Mesodermal cell (in vitro differentiated cells): ENCODE measurements at regions not wholly inside any gene's neighbourhood (a gene's known extent, or its start where the extent isn't known, plus 50 kb on each side); places are given as distances from the start of the nearest gene placed in this dataset.
"Not testable (repeated sequence)": the region's sequence is repeated elsewhere in the genome, so short reads cannot be mapped to it uniquely, and the experiment has no call there.

Source experiments
- H3K27ac ChIP-seq: 2 replicates; pipeline ENCODE4 v1.7.0; 2013; ENCODE audit warnings: mild to moderate bottlenecking, low read depth, low read length, moderate library complexity; ENCODE audit not compliant: severe bottlenecking
- H3K36me3 ChIP-seq: 2 replicates; pipeline ENCODE4 v1.7.1; 2013; ENCODE audit warnings: mild to moderate bottlenecking, low read length, moderate library complexity; ENCODE audit not compliant: control insufficient read depth, insufficient read depth
- H3K4me1 ChIP-seq: one replicate; pipeline ENCODE4 v1.7.1; 2013; ENCODE audit warnings: mild to moderate bottlenecking, low read length; ENCODE audit not compliant: insufficient read depth, control insufficient read depth, poor library complexity, severe bottlenecking
- H3K4me3 ChIP-seq: 2 replicates; pipeline ENCODE4 v1.7.0; 2013; ENCODE audit warnings: low read length, control low read depth, mild to moderate bottlenecking; ENCODE audit not compliant: insufficient read depth, poor library complexity, severe bottlenecking; ENCODE audit errors: extremely low read depth
- H3K9me3 ChIP-seq: 2 replicates; pipeline ENCODE4 v1.7.1; 2013; ENCODE audit warnings: mild to moderate bottlenecking, low read length, moderate library complexity; ENCODE audit not compliant: control insufficient read depth
- WGBS, 2 experiments: methylation state at CpG; one replicate each; pipeline ENCODE4 v1.1.5; 2013; ENCODE audit warnings: missing lambda C conversion rate in 2 of 2; ENCODE audit not compliant: insufficient coverage in 2 of 2; 5-methylcytosine and 5-hydroxymethylcytosine counted together

GRCh38 chr18:44568986-44569385 lies 111.7 kb upstream of the SETBP1 start:
- WGBS, 2 experiments: no CpG with 5 or more reads among the region's 1 CpG
- no peak overlapping the region for H3K4me3 ChIP-seq
- H3K9me3 ChIP-seq: no peaks in the 10 kb centered on the region
- H3K27ac ChIP-seq: no peak overlapping the region
- H3K4me1 ChIP-seq: peaks cover 7% of the 10 kb centered on the region
- H3K36me3 ChIP-seq: no peaks in the 10 kb centered on the region

DNA sequence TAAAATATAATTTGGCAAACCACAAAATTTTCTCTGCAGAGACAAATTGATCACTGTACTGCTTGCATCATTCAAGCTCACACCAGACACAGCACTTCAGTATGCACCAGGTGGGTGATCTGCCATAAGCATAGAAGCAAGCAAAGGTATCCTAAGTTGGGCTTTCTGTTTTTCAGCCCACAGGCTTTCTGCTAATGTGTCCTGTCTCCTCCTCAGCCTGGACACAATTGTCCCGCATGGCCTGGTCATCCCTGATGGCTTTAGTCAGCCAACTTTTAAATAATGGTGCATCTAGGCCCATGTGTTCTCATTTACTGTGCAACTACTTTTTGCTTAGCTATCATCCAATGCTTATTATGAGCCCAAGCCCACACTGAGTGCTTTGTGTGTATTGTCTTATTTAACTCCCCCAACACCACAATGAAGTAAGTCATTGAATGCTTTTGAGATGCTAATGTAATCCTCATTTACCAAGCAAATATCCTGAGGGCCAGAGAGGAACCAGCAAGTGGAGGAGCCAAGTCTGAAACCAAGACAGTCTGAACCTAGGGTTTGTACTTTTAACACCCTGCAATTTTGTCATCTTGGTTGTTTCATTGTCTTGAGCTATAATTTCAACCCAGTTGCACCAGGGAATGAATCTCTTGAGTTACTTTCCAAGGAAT lies 111.2 kb upstream of the SETBP1 start:
- no peak overlapping the region for H3K27ac ChIP-seq
- 100% methylated on average over 1 of the region's 1 CpG for WGBS, 2 experiments
- peaks cover 7% of the 10 kb centered on the region for H3K4me1 ChIP-seq
- no peak overlapping the region for H3K4me3 ChIP-seq
- no peaks in the 10 kb centered on the region for H3K9me3 ChIP-seq
- no peaks in the 10 kb centered on the region for H3K36me3 ChIP-seq

- no peaks in the 10 kb centered on the region for H3K36me3 ChIP-seq
- no peak overlapping the region for H3K27ac ChIP-seq
- 92 to 100% methylated on average over 4 to 6 of the region's 9 CpGs for WGBS, 2 experiments
- no peak overlapping the region for H3K4me3 ChIP-seq
- peaks cover 6% of the 10 kb centered on the region for H3K4me1 ChIP-seq
- H3K9me3 ChIP-seq: no peaks in the 10 kb centered on the region
Measured at GRCh38 chr18:44579028-44579702, 101.5 kb upstream of the SETBP1 start.

DNA sequence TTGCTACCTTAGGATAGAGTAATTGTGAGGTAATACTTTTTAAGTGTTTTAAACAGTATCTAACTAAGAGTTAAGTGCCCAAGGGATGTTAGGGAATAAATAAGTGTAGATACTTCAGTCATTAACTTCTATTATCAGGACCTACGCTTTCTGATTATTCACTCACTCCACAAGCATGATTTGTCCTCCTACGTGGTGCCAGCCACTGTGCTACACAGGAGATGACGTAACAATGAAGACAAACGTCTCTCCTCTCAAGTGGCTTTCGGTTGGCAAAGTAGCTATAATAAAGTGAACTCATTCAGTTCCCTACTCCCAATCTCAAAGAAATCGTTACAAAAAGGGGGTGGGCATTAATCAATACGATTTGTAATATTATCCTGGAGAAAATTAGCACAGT lies 100.9 kb upstream of the SETBP1 start:
- no peak overlapping the region for H3K27ac ChIP-seq
- WGBS, 2 experiments: 100% methylated on average over 2 of the region's 7 CpGs; no CpG with 5 or more reads in 1 of the 2 experiments
- H3K36me3 ChIP-seq: no peaks in the 10 kb centered on the region
- no peak overlapping the region for H3K4me3 ChIP-seq
- no peaks in the 10 kb centered on the region for H3K9me3 ChIP-seq
- peaks cover 6% of the 10 kb centered on the region for H3K4me1 ChIP-seq

- H3K9me3 ChIP-seq: no peaks in the 10 kb centered on the region
- H3K27ac ChIP-seq: no peak overlapping the region
- H3K4me1 ChIP-seq: peaks cover 6% of the 10 kb centered on the region
- WGBS, 2 experiments: no CpG with 5 or more reads among the region's 2 CpGs
- no peaks in the 10 kb centered on the region for H3K36me3 ChIP-seq
- H3K4me3 ChIP-seq: no peak overlapping the region
Measured at GRCh38 chr18:44580159-44580558, 100.5 kb upstream of the SETBP1 start.

DNA sequence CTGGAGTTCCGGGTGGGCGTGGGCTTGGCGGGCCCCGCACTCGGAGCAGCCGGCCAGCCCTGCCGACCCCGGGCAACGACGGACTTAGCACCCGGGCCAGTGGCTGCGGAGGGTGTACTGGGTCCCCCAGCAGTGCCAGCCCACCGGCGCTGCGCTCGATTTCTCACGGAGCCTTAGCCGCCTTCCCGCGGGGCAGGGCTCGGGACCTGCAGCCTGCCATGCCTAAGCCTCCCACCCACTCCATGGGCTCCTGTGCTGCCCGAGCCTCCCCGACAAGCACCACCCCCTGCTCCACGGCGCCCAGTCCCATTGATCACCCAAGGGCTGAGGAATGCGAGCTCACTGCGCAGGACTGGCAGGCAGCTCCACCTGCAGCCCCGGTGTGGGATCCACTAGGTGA lies 99.9 kb upstream of the SETBP1 start:
- WGBS, 2 experiments: 89 to 96% methylated on average over 17 to 21 of the region's 28 CpGs

DNA sequence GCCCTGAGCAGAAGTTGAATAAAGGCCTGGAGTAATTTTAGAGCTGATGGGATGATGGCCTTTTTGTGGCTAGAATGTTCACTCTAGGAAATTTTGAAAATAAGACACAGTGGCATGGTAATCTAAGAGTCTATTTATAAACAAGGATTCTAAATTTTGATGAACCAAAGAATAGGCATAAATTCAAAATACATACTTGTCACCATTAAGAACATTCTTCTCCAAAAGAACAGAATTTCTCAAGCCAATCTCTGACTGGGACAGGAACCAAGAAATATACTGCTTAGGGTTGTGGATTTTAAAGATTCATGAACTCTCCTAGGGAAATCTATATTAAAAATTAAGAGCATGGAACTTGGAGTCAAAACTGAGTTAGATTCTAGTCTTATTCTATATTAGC lies 98.2 kb upstream of the SETBP1 start:
- Histone ChIP-seq H3K4me1 (no peaks in the 10 kb centered on the region), H3K9me3 (no peaks in the 10 kb centered on the region), H3K4me3 (no peak overlapping the region), H3K27ac (no peak overlapping the region), H3K36me3 (no peaks in the 10 kb centered on the region)

More for the DNA sequence above, 99.9 kb upstream of the SETBP1 start:
- not testable (repeated sequence) for H3K4me3 ChIP-seq, H3K9me3 ChIP-seq, H3K36me3 ChIP-seq, H3K4me1 ChIP-seq, H3K27ac ChIP-seq

DNA sequence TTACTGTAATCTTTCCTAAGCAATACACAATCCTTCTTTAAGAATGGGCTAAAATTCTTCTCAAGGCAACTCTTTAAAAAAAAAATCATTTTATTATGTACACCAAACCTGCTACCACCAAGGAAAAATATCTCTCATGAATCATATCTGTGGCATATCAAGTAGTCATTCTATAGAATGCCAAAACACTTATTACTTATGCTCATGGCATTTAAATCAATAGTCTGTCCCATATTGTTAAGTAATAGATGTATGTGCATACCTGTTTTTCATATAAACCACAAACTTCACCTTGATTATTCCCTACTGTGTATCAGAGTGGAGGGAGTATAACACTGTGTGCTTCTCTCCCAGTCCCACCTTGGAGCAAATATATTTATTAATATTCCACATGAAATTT lies 95.8 kb upstream of the SETBP1 start:
- no peaks in the 10 kb centered on the region for H3K9me3 ChIP-seq
- no peaks in the 10 kb centered on the region for H3K36me3 ChIP-seq
- no peak overlapping the region for H3K4me3 ChIP-seq
- peaks cover 5% of the 10 kb centered on the region for H3K4me1 ChIP-seq
- H3K27ac ChIP-seq: no peak overlapping the region

DNA sequence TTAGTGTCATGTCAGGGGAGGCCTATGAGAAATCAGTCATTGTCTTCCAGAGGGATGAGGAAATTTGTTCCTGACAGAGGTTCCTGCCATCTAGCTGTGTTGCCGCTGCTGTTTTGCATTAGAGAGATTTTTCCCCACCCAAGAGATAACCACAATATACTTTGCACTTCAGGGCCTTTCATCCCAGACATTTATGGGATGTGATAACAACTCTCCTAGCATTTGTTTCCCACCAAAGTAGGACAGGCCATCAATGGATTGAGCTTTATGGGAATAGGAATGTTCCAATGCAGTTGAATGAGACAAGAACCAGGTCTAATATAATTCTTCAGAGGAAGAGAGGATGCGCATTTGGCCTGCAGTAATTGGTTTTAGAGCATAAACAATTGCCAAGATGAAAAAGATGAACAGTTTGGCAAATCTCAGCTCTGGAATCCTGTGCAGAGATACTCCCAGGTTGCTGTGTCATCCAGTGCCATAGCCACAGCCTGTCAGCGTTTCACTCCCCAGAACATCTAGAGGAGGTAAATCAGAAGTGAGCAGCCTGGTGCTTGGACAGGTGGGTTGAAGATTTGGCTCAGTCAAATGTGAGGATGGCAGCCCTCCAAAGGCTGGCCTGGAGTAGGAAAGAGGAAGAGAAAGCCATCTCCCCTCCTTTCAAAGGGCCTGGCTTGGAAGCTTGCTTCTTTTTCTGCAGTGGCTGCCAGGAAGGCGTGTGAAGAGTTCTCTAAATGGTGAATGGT lies 93.7 kb upstream of the SETBP1 start:
- Histone ChIP-seq H3K4me1 (peaks cover 15% of the 10 kb centered on the region), H3K36me3 (no peaks in the 10 kb centered on the region), H3K9me3 (no peaks in the 10 kb centered on the region), H3K4me3 (no peak overlapping the region), H3K27ac (no peak overlapping the region)
- 89 to 90% methylated on average over 1 to 2 of the region's 4 CpGs for WGBS, 2 experiments

DNA sequence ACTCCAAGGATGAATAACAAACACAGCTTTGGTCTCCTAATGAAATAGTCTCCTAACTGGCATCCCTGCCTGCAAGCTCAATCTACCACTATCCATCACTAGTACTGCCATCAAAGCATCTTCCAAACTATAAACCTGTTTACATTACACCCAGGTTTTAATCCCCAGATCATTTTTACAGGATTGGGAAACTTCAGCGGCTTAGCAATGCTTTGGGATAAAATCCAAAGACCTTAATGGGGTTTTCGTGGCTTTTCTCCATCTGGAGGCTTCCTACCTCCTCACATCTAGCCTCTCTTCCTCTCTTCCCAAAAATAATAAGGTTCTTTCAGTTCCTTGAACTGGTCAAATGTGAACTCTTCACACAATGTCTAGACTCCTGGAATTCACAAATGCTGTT lies 92.2 kb upstream of the SETBP1 start:
- no peak overlapping the region for H3K4me3 ChIP-seq
- no peaks in the 10 kb centered on the region for H3K9me3 ChIP-seq
- no peak overlapping the region for H3K27ac ChIP-seq
- H3K4me1 ChIP-seq: peaks cover 26% of the 10 kb centered on the region
- no peaks in the 10 kb centered on the region for H3K36me3 ChIP-seq
- 94 to 95% methylated on average over 2 of the region's 2 CpGs for WGBS, 2 experiments
